Activated naive CD4-positive, alpha-beta T cell treated with anti-CD3 and anti-CD28 coated beads for 36 hours (primary cell): ENCODE measurements at regions not wholly inside any gene's neighbourhood (a gene's known extent, or its start where the extent isn't known, plus 50 kb on each side); places are given as distances from the start of the nearest gene placed in this dataset.

ENCODE experiments used
- CTCF ChIA-PET: fragments of 350-600 bp; sonication (Branson Sonifier 250); formaldehyde crosslinking; loops from one replicate; lab custom pipeline; 2021; ENCODE audit warnings: antibody characterized with exemption; lab: Charles Lee
- DNase-seq: peaks from one replicate; pipeline ENCODE4 v3.0.0-alpha.2; 2020
- H3K27ac Mint-ChIP-seq: one replicate; pipeline ENCODE4 v1.8.0; 2021; ENCODE audit warnings: mild to moderate bottlenecking, mixed read lengths
- H3K27me3 Mint-ChIP-seq: one replicate; pipeline ENCODE4 v1.8.0; 2021; ENCODE audit warnings: low read depth, mixed read lengths
- H3K36me3 Mint-ChIP-seq: one replicate; pipeline ENCODE4 v1.8.0; 2021; ENCODE audit warnings: low read depth, mixed read lengths
- H3K4me1 Mint-ChIP-seq: one replicate; pipeline ENCODE4 v1.8.0; 2021; ENCODE audit warnings: low read depth, mixed read lengths
- H3K4me3 Mint-ChIP-seq: one replicate; pipeline ENCODE4 v1.8.0; 2021; ENCODE audit warnings: mild to moderate bottlenecking, moderate library complexity, mixed read lengths
- H3K9me3 Mint-ChIP-seq: one replicate; pipeline ENCODE4 v1.8.0; 2021; ENCODE audit warnings: mixed read lengths
- intact Hi-C: fragments of 100-400 bp; cut with micrococcal nuclease; formaldehyde crosslinking; loops from one replicate; pipeline ENCODE4 v1.15.1; 2023

DNA sequence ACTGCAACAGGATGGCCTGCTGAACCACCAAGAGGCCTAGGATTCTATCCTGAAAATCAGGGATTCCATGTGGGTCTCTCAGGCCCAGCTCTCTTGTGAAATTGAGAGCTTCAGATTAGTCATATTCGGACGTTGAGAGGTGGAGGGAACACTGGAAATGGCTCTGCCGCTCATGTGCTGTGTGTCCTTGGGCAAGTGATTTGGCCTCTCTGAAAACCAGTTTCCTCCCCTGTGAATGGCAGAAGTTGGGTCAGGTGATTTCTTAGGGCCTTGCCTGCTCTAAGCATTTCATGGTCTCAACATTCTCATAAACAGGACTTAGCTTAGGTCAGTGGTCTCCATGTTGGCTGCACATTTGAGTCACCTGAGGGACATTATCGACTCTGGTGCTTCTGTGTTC is 470.1 kb downstream of the PREX1 start:
- intact Hi-C loops = no loop called here
- Mint-ChIP-seq H3K27me3 (peaks cover 8% of the 10 kb centered on the region), H3K9me3 (peaks cover 4% of the 10 kb centered on the region), H3K4me3 (no peak overlapping the region), H3K27ac (no peak overlapping the region), H3K4me1 (no peaks in the 10 kb centered on the region), H3K36me3 (no peaks in the 10 kb centered on the region)
- CTCF ChIA-PET = no interaction called here
- no peak for DNase-seq

DNA sequence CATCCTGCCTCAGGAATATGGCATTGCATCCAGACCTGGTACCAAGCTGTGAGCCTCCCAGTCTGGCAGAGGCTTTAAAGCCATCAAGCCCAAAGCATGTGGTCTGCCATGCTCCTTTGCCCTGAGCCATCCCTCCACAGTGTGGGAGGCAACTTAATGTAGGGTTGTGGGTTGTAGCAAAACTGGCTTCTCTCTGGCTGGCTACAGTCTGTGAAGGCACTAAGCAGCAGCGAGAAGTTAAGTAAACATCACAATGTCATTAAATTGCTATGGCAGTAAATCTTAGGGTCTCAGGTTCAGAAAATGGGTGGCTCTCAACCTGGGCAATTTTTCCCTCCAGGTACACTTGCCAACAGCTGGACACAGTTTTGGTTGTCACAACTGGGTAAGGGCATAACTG is 472.9 kb downstream of the PREX1 start:
- CTCF ChIA-PET = interaction anchor here (0.6 to 1.1 kb wide), 3 partner anchors 10 to 915 kb away, joined by 3 read pairs; no protein-coding TSS in a partner anchor
- no peaks in the 10 kb centered on the region for H3K4me1 Mint-ChIP-seq
- peaks cover 4% of the 10 kb centered on the region for H3K9me3 Mint-ChIP-seq
- H3K27ac Mint-ChIP-seq = no peak overlapping the region
- no peak overlapping the region for H3K4me3 Mint-ChIP-seq
- no peaks in the 10 kb centered on the region for H3K36me3 Mint-ChIP-seq
- no peak for DNase-seq
- peaks cover 8% of the 10 kb centered on the region for H3K27me3 Mint-ChIP-seq
- intact Hi-C loops = no loop called here

DNA sequence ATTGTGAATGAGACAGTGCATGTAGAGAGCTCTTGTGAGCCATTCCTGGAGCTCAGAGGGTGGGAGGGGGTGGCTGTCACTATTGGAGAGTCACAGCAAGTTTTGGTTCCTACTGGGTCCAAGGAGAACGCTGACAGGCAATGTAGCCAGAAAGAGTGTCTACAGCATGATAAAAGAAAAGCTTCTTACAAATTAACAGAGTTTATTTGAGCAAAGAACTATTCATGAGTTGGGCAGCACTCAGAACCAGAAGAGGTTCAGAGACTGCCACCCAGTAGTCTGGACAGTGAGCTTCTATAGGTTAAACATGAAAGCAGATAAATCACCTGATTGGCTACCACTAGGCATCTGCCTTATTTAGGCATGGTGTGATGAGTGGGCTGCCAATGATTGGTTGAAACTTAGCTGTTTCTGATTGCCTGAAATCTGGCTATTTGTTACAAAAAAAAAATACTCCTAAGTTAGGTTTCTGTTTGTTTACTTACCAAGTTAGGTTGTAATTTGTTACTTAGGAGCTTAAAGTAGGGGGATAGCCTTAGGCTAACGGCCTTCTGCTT is 473.4 kb downstream of the PREX1 start:
- no peak overlapping the region for H3K4me3 Mint-ChIP-seq
- H3K9me3 Mint-ChIP-seq = peaks cover 4% of the 10 kb centered on the region
- intact Hi-C loops = no loop called here
- H3K27me3 Mint-ChIP-seq = peaks cover 9% of the 10 kb centered on the region
- DNase-seq = no peak
- CTCF ChIA-PET = interaction anchor here (0.6 to 1.1 kb wide), 3 partner anchors 10 to 915 kb away, joined by 3 read pairs; no protein-coding TSS in a partner anchor
- no peaks in the 10 kb centered on the region for H3K4me1 Mint-ChIP-seq
- H3K27ac Mint-ChIP-seq = no peak overlapping the region
- H3K36me3 Mint-ChIP-seq = no peaks in the 10 kb centered on the region

DNA sequence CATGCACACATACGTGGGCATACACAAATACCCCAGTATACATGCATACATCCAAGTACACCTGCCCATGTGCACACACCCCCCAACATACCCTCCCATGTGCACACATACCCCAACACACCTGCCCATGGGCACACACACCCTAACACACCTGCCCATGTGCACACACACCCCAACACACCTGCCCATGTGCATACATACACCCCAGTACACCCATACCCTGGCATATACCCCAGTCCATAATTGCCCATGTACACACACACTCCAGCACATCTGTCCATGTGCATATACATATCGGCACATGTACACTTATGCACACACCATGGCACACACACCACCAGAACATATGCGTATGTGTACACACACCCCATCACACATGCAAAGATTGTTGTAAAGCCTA is 475.2 kb downstream of the PREX1 start:
- DNase-seq = no peak

DNA sequence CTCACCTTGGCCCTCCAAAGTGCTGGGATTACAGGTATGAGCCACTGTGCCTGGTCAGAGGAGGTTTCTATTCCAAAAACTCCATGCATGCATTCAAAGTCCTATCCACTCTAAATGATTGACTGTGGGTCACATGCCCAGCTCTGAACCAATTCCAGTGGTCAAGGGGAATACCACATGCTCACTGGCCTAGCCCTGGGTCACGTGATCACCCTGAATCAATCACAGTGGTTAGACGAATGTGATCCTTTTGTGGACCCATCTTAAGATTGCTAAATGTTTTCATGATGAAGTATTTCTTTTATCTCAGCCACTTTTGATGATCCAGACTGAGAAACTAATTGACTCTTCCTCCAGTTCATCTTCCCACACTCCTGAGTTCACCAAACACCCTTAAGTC is 475.8 kb downstream of the PREX1 start:
- CTCF ChIA-PET = no interaction called here
- peaks cover 4% of the 10 kb centered on the region for H3K9me3 Mint-ChIP-seq
- H3K4me3 Mint-ChIP-seq = no peak overlapping the region
- H3K27ac Mint-ChIP-seq = no peak overlapping the region
- intact Hi-C loops = no loop called here
- no peak for DNase-seq
- H3K4me1 Mint-ChIP-seq = no peaks in the 10 kb centered on the region
- peaks cover 8% of the 10 kb centered on the region for H3K27me3 Mint-ChIP-seq
- no peaks in the 10 kb centered on the region for H3K36me3 Mint-ChIP-seq

More for the DNA sequence above, 475.2 kb downstream of the PREX1 start:
- H3K27me3 Mint-ChIP-seq = peaks cover 8% of the 10 kb centered on the region
- no peaks in the 10 kb centered on the region for H3K4me1 Mint-ChIP-seq
- intact Hi-C loops = no loop called here
- CTCF ChIA-PET = no interaction called here
- H3K36me3 Mint-ChIP-seq = no peaks in the 10 kb centered on the region
- no peak overlapping the region for H3K4me3 Mint-ChIP-seq
- peaks cover 4% of the 10 kb centered on the region for H3K9me3 Mint-ChIP-seq
- H3K27ac Mint-ChIP-seq = no peak overlapping the region

DNA sequence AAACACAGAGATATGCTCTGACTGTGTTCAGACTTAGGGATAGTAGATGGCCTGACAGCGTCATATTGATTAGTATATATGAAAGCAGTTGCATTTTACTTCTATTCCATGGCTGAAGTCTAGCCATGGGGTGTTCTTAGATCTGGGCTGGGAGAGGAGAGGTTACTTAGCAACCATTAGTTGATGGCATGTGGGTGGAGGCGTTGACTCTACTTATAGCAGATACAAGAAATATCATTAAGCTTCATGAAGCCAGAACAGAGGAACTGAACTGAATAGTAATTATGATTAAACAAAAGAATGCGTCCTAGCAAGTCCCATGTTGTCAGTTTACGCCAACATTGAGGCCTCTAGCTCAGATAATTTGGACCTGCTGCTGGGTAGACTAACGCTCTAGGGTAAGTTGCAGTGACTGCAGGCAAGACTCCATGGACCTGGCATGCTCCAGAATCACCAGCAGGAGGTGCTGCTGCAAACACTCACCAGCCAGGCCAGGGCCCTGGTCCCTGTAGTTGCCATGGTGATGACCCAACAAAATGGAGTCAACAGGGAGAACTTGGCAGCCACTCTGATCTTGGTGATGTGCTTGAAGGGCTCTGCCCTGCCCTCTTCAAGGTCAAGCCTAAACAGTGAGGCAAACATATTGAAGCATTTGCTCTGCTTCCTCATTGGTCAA is 477.3 kb downstream of the PREX1 start:
- H3K27ac Mint-ChIP-seq = no peak overlapping the region
- no peak for DNase-seq
- CTCF ChIA-PET = no interaction called here
- H3K4me1 Mint-ChIP-seq = no peaks in the 10 kb centered on the region
- H3K4me3 Mint-ChIP-seq = no peak overlapping the region
- no peaks in the 10 kb centered on the region for H3K36me3 Mint-ChIP-seq
- H3K9me3 Mint-ChIP-seq = peaks cover 4% of the 10 kb centered on the region
- peaks cover 8% of the 10 kb centered on the region for H3K27me3 Mint-ChIP-seq
- intact Hi-C loops = no loop called here

DNA sequence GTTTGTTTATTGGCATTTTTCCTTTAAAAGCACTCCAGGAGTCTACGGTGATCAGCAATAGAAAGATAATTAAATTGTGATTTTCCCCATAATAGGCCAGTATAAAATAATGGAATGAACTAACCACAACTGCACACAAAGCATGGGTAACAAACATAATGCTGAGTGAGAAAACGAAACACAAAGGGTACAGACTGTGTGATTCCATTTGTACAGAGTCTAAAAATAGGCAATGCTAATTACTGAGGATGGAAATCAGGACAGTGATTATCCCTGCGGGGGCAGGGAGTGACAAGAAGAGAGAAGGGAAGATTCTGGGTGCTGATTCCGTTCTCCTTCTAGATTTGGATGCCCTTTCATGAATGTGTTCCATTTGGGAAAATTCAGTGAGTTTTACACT is 478.1 kb downstream of the PREX1 start:
- Mint-ChIP-seq H3K4me1 (no peaks in the 10 kb centered on the region), H3K4me3 (no peak overlapping the region), H3K36me3 (no peaks in the 10 kb centered on the region), H3K27ac (no peak overlapping the region), H3K9me3 (peaks cover 4% of the 10 kb centered on the region), H3K27me3 (peaks cover 8% of the 10 kb centered on the region)
- CTCF ChIA-PET = no interaction called here
- DNase-seq = no peak
- intact Hi-C loops = no loop called here

DNA sequence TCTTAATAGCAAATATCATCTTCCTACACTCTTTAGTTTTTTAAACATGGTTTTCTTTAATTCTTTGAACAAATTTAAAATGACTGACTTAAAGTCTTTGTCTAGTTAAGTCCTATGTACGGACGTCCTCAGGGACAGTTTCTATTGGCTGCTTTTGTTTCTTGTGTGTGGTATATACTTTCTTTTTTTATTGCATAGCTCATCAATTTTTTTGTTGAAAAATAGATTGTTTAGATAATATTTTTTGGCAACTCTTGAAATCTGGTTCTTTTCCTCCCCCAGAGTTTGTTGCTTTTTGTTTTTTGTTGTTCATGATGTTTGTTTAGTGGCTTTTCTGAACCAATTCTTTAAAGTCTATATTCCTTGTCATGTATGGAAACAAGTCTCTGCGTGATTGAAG is 479.8 kb downstream of the PREX1 start:
- H3K36me3 Mint-ChIP-seq = no peaks in the 10 kb centered on the region
- intact Hi-C loops = no loop called here
- H3K4me3 Mint-ChIP-seq = no peak overlapping the region
- CTCF ChIA-PET = interaction anchor here (1.0 kb wide), 1 partner anchor 272 kb away, joined by 3 read pairs; no protein-coding TSS in a partner anchor
- peaks cover 8% of the 10 kb centered on the region for H3K27me3 Mint-ChIP-seq
- no peaks in the 10 kb centered on the region for H3K9me3 Mint-ChIP-seq
- no peak for DNase-seq
- no peak overlapping the region for H3K27ac Mint-ChIP-seq
- H3K4me1 Mint-ChIP-seq = no peaks in the 10 kb centered on the region

DNA sequence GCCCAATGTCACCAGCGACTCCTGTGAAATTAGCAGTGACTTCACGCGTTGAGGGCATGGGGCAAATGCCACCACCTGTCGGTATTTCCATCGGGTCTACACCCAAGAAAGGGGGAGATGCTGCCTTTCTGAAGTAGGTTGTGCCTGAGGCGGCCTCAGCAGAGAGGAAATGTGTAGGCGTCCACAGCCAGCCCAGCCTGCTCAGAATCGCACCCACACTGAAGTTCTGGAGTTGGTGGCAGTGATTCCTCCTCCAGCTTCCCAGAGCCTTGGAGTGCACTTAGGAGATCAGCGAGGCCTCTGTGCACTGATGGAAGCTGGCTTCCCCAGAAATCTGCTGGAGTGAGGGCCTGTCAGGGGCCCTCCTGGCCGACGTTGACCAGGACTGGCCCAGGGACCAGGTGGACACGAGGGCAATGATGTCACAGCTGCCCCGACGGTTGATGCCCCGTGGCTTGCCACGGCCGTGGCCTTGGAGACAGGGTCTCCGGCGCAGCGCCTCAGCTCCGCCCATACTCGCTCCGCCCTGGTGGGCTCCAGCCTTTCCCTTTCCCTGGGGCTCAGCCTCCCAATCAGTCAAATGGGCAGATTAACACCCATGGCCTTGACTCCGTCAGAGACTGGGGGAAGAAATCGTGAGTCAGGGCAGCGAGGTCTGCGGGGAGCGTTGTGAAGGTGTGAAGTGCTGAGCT is 484.8 kb downstream of the PREX1 start:
- Mint-ChIP-seq H3K4me1 (peaks cover 3% of the 10 kb centered on the region), H3K9me3 (no peaks in the 10 kb centered on the region), H3K27me3 (peaks cover 11% of the 10 kb centered on the region), H3K4me3 (no peak overlapping the region), H3K36me3 (no peaks in the 10 kb centered on the region), H3K27ac (no peak overlapping the region)
- CTCF ChIA-PET = no interaction called here
- DNase-seq = no peak
- intact Hi-C loops = no loop called here

DNA sequence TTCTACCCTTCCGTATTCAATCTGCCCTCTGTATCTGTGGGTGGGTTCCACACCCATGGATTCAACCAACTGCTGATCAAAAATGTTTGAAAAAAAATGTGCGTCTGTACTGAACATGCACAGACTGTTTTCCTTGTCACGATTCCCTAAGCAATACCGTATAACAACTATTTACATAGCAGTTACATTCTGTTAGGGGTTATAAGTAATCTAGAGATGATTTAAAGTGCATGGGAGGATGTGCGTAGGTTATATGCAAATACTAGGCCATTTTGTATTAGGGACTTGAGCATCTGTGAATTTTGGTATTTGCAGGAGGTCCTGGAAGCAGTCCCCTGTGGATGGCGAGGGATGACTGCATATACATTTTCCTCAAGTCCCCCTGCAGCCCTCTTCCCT is 486.9 kb downstream of the PREX1 start:
- H3K27me3 Mint-ChIP-seq = peaks cover 12% of the 10 kb centered on the region
- intact Hi-C loops = no loop called here
- CTCF ChIA-PET = no interaction called here
- peaks cover 3% of the 10 kb centered on the region for H3K4me1 Mint-ChIP-seq
- H3K4me3 Mint-ChIP-seq = no peak overlapping the region
- H3K9me3 Mint-ChIP-seq = no peaks in the 10 kb centered on the region
- DNase-seq = no peak
- no peak overlapping the region for H3K27ac Mint-ChIP-seq
- H3K36me3 Mint-ChIP-seq = no peaks in the 10 kb centered on the region

DNA sequence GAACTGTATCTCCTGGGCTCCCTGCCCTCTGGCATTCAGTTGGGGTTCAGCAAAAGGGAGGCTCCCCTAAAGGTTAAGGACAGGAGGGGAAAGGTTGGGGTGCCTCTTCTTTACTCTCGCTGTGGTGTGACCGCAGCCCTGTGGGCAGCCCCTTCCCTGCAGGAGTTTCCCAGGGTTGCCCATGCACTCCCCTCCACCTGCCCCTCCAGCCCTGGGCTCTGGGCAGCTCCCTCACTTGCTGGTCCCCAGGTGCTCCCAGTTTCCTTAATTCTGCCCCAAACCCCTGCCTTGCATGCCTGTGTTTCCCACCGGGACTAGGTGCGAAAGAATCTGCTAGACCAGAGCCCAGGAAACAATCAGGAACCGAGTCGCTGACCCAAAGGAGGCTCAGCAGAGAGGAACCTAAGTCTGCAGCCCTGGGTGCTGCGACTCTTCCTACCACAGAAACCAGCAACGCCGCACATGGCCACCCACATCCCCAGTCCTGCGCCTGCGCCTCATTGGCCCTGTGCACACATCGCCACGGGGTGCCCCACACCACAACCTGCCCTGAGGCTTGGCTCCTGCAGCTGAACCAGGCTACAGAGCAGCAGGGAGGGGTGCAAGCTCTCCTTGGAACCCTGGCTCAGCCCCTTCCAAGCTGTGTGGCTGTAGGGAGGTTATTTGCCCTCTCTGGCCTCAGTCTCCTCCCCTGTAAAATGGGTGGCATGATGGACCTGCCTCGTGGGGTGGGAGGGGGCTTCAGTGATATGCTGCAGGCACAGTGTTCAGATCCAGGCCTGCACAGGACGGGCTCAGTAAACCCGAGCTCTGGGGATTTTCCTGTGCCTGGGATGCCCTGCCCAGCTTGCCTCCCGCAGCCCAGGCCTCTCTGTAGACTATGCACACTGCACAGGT is 487.6 kb downstream of the PREX1 start:
- Mint-ChIP-seq H3K27me3 (peaks cover 16% of the 10 kb centered on the region), H3K9me3 (no peaks in the 10 kb centered on the region), H3K27ac (no peak overlapping the region), H3K36me3 (no peaks in the 10 kb centered on the region), H3K4me3 (no peak overlapping the region), H3K4me1 (peaks cover 3% of the 10 kb centered on the region)
- DNase-seq = no peak
- CTCF ChIA-PET = no interaction called here
- intact Hi-C loops = no loop called here
